D341Med (cell line): ENCODE measurements at regions not wholly inside any gene's neighbourhood (a gene's known extent, or its start where the extent isn't known, plus 50 kb on each side); places are given as distances from the start of the nearest gene placed in this dataset.

Experiments used
- DNase-seq: peaks from one replicate; pipeline ENCODE4 v3.0.0; 2012; ENCODE audit warnings: low spot score

DNA sequence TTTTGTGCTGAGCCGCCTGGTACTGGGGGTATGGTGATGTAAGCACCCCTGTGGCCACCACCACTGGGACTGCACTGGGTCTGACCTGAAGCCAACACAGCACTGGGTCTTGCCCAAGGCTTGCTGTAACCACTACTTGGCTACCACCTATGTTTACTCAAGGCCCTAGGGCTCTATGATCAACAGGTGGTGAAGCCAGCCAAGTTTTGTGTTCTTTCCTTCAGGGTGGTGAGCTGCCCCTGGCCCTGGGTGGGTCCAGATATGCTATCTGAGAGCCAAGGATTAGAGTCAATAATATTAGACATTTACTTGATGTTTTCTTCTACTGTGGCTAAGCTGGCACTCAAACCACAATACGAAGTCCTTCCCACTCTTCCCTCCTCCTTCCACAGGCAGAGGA is 55.1 kb upstream of the PAGE4 start:
- no peak for DNase-seq

DNA sequence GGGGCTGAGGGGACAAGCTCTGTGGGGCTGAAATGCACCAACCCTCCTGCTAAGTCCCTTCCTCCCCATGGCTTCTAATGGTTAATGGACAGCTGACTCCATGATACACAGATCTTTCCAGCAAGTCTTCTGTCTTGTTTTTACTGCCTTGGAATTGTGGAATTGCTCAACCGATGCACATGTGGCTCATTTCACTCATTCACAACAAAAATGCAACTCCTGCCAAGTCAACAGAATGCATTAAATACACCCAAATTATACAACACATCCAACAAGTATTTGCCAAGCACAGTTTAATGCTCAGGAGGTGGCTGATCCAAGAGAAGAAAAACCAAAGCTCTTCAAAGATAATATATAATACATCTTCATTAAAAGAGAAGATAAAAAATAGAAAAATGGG is 61.9 kb upstream of the PAGE4 start:
- no peak for DNase-seq

DNA sequence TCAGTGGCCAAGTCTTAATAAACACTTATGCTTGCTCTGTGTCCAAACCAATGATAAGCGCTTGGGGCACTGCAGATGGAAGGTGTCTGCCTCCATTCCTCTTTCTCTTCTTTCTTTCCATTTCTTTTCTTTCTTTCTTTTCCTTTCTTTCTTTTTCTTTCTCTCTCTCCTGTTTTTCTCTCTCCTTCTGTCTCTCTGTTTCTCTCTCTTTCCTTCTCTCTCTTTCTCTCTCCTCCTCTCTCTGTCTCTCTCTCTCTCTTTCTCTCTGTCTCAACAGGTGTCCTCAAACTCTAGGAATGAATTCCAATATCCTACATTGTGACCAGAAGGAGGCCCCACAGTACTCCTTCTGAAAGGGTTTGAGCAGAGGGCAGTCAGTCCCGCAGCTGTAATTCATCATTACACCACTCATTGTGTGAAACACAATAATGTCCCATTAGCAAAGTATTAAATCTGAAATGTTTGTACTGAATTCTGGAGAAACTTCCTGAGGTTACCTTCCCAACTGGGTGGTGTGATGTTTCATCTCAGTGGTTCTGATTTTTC is 66.5 kb upstream of the PAGE1 start:
- no peak for DNase-seq

DNA sequence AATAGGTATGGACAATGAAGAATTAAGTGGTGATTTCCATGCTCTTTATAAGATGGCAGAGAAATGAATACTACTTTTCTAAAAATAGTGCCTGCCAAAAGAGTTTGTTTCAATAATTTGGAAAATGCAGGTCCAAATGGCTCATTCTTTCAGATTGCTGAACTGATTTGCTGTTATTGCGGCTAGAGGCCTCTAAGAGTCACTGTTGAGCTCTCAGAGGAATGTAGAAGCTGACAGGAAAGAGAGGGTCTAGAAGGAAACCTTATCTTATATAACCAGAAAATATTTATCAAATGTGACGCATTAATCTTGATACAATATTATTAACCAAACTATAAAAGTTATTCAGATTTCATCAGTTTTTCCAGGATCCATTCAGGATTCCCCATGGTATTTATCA is 65.7 kb upstream of the PAGE1 start:
- DNase-seq, result peak; percentile 22

DNA sequence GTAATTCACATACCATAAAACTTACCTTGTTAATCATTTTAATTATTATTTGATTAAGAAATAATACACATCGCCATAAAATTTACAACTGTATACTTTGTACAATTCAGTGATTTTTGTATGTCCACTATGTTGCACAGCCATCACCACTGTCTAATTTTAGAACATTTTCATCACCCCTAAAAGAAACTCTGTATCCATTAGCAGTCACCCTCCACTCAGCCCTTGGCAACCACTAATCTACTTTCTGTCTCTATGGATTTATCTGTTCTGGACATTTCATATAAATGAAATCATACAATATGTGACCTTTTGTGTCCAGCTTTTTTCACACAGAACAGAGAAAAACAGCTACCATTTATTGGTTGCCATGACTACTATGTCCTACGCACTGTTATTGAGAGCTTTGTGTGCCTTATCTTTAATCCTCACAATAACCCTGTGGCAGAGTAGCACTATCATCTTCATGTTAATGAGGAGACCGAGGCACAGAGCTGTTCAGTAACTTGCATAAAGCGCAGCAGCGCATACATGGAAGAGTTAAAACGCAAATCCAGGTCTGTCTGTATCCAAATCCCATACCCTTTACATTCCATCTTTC is 64.6 kb upstream of the PAGE1 start:
- no peak for DNase-seq

DNA sequence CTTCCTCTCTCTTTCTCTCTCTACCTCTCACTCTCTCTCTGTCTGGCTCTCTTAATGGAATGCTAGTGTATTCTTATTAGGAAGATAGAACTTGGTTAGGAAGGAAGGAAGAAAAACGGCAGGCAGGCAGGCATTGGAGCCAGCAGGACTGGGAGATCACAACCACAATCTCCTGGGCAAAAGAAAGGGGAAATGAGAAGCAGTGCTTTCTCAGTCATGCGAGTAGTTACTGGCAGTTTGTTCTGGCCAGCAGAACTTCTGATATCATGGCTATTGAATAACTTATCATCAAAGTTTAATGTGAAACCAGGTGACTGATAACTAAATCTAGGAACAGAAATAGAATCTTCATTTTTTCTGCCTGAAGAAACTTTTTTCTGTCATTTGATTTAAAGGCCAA is 60.9 kb upstream of the PAGE1 start:
- no peak for DNase-seq

DNA sequence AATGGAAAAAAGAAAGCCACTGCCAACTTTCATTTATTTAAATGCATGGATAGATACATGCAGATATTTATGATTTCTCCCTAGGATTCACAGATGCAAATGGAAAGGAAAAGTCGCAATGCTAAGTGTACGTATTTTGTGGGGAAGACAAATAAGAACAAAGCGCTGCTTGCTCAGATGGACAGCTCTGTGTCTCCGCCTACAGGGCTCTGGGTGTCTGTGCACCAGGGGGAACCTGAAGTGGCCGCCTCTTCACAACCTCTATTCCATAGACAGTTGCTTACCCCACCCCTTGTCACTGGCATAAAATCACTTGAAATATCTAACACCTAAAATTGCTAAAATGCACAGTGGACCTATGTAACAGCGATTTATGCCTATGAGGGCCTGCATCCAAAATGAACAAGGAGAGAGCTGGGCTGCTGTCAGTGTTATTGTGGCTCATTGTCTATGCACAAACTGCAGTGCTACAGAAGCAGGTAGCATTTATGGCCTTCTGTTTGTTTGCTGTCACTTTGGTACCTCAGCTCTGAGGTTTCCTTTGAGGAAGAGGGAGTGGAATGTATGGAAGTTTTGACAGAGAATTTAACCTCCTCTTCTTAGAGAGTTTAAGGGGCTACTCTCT is 58.6 kb upstream of the PAGE1 start:
- DNase-seq, result peak; percentile 58

DNA sequence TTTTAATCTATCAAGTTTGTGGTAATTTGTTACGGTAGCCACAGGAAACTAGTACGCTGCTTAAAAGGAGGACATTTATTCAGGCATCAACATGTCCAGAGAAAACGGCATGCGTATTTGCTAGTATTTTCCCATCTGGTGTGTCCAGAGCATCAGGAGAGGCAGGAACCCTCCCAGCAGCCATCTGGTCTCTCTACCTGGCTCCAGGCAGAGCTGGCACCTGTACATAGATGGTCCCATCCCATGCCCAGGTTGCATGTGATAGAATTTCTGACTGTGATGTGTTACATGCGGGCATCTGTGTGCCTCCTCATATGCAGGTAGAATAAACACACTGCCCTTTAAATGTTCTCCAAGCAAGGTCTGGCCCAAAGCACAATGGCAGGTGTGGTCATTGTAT is 57.9 kb upstream of the PAGE1 start:
- DNase-seq, result no peak

DNA sequence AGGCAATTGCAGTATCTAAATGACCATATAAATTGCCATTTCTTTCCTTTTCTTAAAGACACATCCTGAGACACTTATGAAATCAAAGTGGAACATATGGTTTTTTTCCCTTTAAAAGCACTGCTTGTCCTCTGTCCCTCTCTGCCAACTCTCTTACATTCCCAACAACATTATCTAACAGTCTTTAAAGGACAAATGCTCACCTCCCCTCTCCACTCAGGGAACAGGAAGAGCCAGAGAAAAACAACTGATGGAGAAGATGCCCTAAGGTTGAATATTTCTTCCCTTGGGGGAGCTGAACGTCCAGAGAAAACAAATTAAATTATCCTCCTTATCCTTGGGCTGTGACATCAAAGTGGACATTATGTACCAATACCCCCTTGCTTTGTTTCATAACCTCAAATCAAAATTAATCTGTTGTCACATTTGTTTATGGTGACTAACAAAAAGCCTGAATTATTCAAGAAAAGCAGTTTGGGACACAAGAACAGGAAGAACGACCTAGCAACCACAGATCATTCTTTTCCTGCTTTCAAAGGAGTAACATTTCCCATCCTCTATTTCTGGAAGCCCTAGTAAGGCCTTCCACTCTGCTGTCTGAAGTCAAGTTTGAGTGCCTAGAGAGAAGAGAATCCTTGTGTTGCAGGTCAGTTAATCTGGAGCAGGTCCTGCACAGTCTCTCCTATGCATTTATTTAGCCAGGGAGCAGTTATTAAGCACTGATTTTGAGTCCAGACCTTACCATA is 52.6 kb upstream of the PAGE1 start:
- no peak for DNase-seq

DNA sequence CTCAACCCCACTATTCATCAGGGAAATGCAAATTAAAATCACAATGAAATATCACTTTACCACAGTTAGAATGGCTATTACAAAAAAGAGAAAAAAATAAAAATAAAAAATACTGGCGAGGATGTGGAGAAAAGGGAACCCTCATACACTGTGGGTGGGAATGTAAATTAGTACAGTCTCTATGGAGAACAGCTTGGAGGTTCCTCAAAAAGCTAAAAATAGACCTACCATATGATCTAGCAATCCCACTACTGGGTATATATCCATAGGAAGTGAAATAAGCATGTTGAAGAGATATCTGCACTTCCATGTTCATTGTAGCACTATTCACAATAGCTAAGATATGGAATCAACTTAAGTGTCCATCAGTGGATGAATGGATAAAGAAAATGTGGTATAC is 50.5 kb upstream of the PAGE1 start:
- DNase-seq, result no peak
